Type B pancreatic cell (in vitro differentiated cells): ENCODE measurements at regions not wholly inside any gene's neighbourhood (a gene's known extent, or its start where the extent isn't known, plus 50 kb on each side); places are given as distances from the start of the nearest gene placed in this dataset.
"Not testable (repeated sequence)": the region's sequence is repeated elsewhere in the genome, so short reads cannot be mapped to it uniquely, and the experiment has no call there.

ENCODE experiments used
- DNase-seq: peaks from one replicate; pipeline ENCODE4 v3.0.0; 2021; ENCODE audit warnings: mixed read lengths; ENCODE audit not compliant: unreplicated experiment; ENCODE audit errors: extremely low spot score
- H3K27ac Mint-ChIP-seq: 2 replicates; pipeline ENCODE4 v1.8.0; 2021; ENCODE audit warnings: mild to moderate bottlenecking, mixed read lengths
- H3K27me3 Mint-ChIP-seq: 2 replicates; pipeline ENCODE4 v1.8.0; 2021; ENCODE audit warnings: mixed read lengths
- H3K36me3 Mint-ChIP-seq: 2 replicates; pipeline ENCODE4 v1.8.0; 2021; ENCODE audit warnings: mixed read lengths
- H3K4me1 Mint-ChIP-seq: one replicate; pipeline ENCODE4 v1.8.0; 2021; ENCODE audit warnings: mixed read lengths; ENCODE audit not compliant: unreplicated experiment
- H3K4me3 Mint-ChIP-seq: 2 replicates; pipeline ENCODE4 v1.8.0; 2021; ENCODE audit warnings: mild to moderate bottlenecking, mixed read lengths
- H3K9me3 Mint-ChIP-seq: 2 replicates; pipeline ENCODE4 v1.8.0; 2021; ENCODE audit warnings: mixed read lengths
- TF ChIP-seq, protein P1 (sequence below): fragments of 200-600 bp; sonication (generic); conservative IDR thresholded peaks from 2 replicates; pipeline ENCODE4 v1.5.0; 2021; ENCODE audit warnings: antibody characterized with exemption, mild to moderate bottlenecking

DNA sequence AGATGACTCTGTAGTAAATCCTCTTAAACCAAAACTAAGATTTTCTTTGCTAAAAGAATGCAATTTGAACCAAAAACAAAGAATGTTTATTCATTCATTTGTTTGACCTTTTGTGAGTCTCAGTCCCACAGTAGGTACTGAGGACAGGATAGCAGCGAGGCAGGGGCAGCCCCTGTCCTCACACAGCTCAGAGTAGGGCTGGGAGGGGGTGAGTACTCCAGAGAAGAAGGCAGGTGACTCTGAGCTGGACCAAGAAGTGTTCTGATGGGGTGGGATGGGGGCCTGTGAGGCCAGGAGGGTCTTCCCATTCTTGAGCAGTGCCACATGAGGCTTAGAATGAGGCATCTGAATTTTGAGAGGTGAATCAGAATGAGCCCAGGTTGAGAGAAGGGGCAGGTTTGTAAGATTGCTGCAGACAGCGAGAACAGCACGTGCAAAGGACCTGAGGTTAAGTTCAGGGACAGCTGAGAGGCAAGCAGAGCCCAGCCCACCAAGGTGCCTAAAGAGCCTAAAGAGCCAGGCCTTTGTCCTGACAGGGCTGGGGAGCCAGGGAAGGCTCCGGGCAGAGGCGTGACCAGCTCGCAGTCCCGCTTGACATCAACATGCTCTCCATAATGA is 56.9 kb upstream of the CHST15 start:
- DNase-seq, result no peak
- TF ChIP-seq, protein P1, sequence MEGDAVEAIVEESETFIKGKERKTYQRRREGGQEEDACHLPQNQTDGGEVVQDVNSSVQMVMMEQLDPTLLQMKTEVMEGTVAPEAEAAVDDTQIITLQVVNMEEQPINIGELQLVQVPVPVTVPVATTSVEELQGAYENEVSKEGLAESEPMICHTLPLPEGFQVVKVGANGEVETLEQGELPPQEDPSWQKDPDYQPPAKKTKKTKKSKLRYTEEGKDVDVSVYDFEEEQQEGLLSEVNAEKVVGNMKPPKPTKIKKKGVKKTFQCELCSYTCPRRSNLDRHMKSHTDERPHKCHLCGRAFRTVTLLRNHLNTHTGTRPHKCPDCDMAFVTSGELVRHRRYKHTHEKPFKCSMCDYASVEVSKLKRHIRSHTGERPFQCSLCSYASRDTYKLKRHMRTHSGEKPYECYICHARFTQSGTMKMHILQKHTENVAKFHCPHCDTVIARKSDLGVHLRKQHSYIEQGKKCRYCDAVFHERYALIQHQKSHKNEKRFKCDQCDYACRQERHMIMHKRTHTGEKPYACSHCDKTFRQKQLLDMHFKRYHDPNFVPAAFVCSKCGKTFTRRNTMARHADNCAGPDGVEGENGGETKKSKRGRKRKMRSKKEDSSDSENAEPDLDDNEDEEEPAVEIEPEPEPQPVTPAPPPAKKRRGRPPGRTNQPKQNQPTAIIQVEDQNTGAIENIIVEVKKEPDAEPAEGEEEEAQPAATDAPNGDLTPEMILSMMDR, result no peak
- Mint-ChIP-seq H3K27me3 (no peaks in the 10 kb centered on the region), H3K36me3 (no peaks in the 10 kb centered on the region), H3K27ac (no peak overlapping the region), H3K4me1 (peaks cover 23% of the 10 kb centered on the region), H3K9me3 (no peaks in the 10 kb centered on the region), H3K4me3 (no peak overlapping the region)

DNA sequence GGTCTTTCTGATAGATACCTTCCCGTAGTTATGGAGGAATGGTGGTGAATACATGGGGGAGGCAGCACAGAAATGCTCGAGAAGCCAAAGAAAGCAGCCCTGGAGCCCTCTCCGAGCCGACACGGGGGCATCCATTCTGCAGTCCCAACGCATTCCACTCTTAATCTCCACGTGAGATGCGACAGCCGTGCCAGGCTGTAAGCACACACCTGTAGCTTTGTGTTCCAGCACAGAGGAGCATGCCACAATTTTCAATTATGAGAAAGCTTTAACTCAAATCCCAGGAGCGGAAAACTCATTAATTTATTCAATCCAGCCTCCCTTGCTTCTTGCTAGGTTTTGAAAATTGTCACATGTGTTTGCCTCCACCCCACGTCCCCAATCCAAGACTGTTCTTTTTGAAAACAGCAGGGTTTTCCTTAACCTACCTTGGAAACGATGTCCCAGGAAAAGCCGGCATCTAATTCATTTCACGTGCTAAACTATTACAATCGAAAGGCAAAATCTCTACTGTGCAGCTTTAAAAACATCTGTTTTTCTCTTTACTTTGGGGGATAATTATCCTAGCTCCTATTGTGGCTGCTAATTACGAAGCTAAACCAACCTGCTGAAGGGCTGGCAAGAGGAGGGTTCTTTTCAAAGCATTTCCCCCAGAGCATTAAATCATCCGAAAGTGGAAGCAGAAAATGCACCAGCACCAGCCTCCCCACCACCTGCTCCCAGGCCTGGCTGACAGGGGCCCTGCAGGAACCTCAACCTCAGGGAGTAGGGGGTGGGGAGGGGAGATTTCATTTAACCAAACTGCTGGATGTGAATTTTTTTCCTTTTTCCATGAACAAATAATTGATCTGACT is 56.0 kb upstream of the CHST15 start:
- H3K27ac Mint-ChIP-seq, result no peak overlapping the region
- DNase-seq, result no peak
- TF ChIP-seq, protein P1, result no peak
- no peak overlapping the region for H3K4me3 Mint-ChIP-seq
- H3K4me1 Mint-ChIP-seq, result peaks cover 22% of the 10 kb centered on the region
- H3K9me3 Mint-ChIP-seq, result no peaks in the 10 kb centered on the region
- no peaks in the 10 kb centered on the region for H3K27me3 Mint-ChIP-seq
- no peaks in the 10 kb centered on the region for H3K36me3 Mint-ChIP-seq

DNA sequence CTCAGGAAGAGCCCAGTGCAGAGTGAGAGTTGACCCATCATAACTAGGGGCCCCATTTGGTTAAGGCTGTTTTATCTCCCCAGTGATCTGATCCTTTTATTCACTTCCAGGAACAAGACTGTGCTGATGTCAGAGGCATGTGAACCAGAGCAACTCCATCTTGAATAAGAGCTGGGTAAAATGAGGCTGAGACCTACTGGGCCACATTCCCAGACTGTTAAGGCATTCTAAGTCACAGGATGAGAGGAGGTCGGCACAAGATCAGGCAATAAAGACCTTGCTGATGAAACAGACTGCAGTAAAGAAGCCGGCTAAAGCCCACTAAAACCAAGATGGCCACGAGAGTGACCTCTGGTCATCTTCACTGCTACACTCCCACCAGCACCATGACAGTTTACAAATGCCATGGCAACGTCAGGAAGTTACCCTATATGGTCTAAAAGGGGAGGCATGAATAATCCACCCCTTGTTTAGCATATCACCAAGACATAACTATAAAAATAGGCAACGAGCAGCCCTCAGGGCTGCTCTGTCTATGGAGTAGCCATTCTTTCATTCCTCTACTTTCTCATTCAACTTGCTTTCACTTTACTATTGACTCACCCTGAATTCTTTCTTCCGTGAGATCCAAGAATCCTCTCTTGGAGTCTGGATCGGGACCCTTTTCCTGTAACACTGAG is 55.3 kb upstream of the CHST15 start:
- H3K27me3 Mint-ChIP-seq, H3K9me3 Mint-ChIP-seq, H3K36me3 Mint-ChIP-seq, H3K4me3 Mint-ChIP-seq, H3K27ac Mint-ChIP-seq, DNase-seq: not testable (repeated sequence)
- H3K4me1 Mint-ChIP-seq, result peaks cover 22% of the 10 kb centered on the region

DNA sequence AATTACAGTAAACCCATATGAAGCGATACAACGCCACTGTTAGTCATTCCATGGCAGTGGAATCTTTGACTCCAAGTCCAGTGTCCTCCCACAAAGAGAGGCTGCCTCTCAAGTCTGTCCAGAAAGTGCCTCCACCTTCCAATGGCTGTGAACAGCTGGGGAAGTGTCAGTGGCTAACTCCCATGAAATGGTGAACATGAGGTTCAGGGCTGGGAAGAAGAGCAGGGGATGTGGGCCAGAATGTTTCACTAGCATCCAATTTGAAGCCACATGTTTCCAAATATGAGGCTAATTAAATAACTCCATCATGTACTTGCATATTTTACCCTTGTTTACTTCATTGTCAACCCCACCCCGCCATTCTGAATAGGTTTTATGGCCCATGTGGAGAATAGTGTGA is 53.1 kb upstream of the CHST15 start:
- Mint-ChIP-seq H3K27me3 (no peaks in the 10 kb centered on the region), H3K36me3 (no peaks in the 10 kb centered on the region), H3K9me3 (no peaks in the 10 kb centered on the region), H3K27ac (no peak overlapping the region), H3K4me3 (no peak overlapping the region), H3K4me1 (peaks cover 22% of the 10 kb centered on the region)
- TF ChIP-seq, protein P1, result no peak
- DNase-seq, result no peak

DNA sequence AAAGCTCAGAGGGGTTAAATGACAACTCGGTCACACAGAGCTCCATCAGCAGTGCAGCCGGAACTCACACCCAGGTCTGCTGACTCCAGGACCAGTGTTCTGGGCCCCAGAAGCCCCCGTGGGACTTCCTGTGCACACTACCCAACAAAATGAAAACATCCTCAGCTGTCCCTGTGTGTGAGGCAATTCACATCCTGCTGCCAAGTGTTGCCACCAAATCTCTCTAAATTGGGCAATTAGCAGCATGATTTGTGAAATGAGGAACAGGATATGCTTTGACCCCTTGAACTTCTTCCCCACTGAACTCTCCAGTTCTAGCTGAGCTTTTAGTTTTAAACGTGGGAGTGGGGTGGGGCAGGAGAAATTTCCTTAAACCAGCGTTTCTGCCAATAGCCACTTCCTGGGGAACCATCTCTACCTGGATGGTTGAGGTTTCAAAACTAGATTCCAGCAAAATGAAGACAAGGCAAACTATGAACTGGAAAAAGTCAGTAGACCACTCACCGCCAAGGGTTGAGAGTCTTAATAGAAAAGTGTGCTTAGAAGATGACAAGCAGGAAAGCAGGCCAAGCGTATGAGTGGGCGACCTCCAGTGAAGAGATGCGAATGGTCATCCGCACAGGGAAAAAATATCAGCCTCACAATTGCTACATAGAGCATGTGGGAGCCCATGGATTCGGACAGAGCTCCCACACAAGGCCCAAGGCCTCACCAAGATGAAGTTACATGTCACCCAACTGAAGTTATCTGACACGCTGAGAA is 51.9 kb upstream of the CHST15 start:
- Mint-ChIP-seq H3K4me1 (peaks cover 22% of the 10 kb centered on the region), H3K36me3 (no peaks in the 10 kb centered on the region), H3K27ac (no peak overlapping the region), H3K9me3 (no peaks in the 10 kb centered on the region), H3K4me3 (no peak overlapping the region), H3K27me3 (no peaks in the 10 kb centered on the region)
- TF ChIP-seq, protein P1, result no peak
- no peak for DNase-seq
